GM13976 (cell line): ENCODE measurements at regions not wholly inside any gene's neighbourhood (a gene's known extent, or its start where the extent isn't known, plus 50 kb on each side); places are given as distances from the start of the nearest gene placed in this dataset.

Experiments
- DNase-seq: peaks from one replicate; pipeline ENCODE4 v3.0.0; 2012; ENCODE audit warnings: low spot score
- CTCF ChIP-seq: IDR thresholded peaks from 2 replicates; pipeline ENCODE4 v1.5.1; 2012; ENCODE audit warnings: borderline replicate concordance, mild to moderate bottlenecking; ENCODE audit not compliant: insufficient read depth; ENCODE audit errors: extremely low read depth, missing control alignments, control extremely low read depth
- in situ Hi-C: fragments of 300-500 bp; cut with MboI; formaldehyde crosslinking; loops from one replicate; pipeline ENCODE4 v1.12.0; 2022; ENCODE audit warnings: low sequenced_read_pairs, mixed read lengths, inconsistent platforms; ENCODE audit not compliant: unreplicated experiment

GRCh38 chr14:53412819-53413675 is 259.9 kb upstream of the DDHD1 start:
- no peak for DNase-seq
- in situ Hi-C loops, result loop anchor here (25.0 kb wide), 1 partner anchor 924 kb away; no protein-coding TSS in a partner anchor
- peak; percentile 18 for TF ChIP-seq CTCF

GRCh38 chr14:53411125-53411524 is 258.0 kb upstream of the DDHD1 start:
- in situ Hi-C loops, result loop anchor here (25.0 kb wide), 1 partner anchor 926 kb away; no protein-coding TSS in a partner anchor
- TF ChIP-seq CTCF, result no peak
- DNase-seq, result no peak

DNA sequence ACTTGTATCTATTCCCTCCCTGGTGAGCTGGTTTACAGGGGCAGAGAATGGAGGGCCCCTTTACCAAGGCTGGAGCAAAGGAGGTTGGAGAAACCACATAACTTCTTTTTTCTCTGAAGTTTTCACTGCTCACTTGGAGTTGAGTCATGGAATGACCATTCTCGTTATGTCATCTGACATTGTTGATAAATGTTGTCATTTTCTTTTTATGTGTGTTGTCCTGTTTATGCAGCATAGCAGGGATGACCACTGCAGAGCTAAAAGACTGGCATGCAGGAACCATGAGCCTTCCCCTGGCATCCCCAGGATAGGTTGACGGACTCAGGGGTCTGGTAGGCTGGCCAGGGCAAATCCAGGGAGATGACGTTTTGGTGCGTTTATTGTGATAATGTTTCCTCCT is 256.8 kb upstream of the DDHD1 start:
- in situ Hi-C loops, result loop anchor here (25.0 kb wide), 1 partner anchor 927 kb away; no protein-coding TSS in a partner anchor
- no peak for DNase-seq
- no peak for TF ChIP-seq CTCF

GRCh38 chr14:53409289-53409688 is 256.2 kb upstream of the DDHD1 start:
- in situ Hi-C loops, result loop anchor here (25.0 kb wide), 1 partner anchor 928 kb away; no protein-coding TSS in a partner anchor
- TF ChIP-seq CTCF, result no peak
- DNase-seq, result no peak

DNA sequence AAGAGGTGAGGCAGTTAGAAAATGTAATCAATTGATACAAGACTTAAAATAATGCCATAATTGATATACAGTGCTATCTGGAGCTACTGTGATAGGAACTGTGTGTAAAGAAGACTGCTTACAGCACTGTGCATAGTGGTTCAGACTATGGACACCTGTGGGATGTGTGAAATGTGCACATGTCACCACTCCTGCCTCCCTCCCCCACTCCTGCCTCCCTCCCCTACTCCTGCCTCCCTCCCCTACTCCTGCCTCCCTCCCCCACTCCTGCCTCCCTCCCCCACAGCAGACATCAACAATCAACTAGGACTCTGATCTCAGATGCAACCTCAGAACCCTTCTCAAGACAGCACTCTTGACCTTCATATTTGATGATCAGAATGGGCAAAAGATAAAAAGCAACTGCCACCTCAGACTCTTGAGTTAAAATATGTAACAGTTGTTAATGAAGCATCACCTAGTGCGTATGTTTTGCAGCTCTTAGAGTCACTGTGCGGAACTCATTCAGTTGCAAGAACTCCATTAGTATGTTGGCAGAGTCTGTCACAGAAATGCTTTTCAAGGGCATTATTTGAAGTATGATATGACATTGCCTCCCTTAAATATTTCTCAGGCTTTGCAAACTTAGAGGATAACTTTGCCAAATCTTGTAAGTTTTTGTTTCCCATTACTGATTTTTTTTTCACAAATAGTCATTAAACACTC is 255.2 kb upstream of the DDHD1 start:
- DNase-seq, result no peak
- in situ Hi-C loops, result loop anchor here (25.0 kb wide), 1 partner anchor 929 kb away; no protein-coding TSS in a partner anchor
- TF ChIP-seq CTCF, result no peak

GRCh38 chr14:53406519-53406918 is 253.4 kb upstream of the DDHD1 start:
- in situ Hi-C loops, result loop anchor here (25.0 kb wide), 1 partner anchor 931 kb away; no protein-coding TSS in a partner anchor
- no peak for TF ChIP-seq CTCF
- DNase-seq, result no peak
